Fibroblast of skin of back (primary cell): ENCODE measurements at regions not wholly inside any gene's neighbourhood (a gene's known extent, or its start where the extent isn't known, plus 50 kb on each side); places are given as distances from the start of the nearest gene placed in this dataset.
"Not testable (repeated sequence)": the region's sequence is repeated elsewhere in the genome, so short reads cannot be mapped to it uniquely, and the experiment has no call there.

Source experiments
- DNase-seq: peaks from one replicate; pipeline ENCODE4 v3.0.0-alpha.2; 2013

- DNase-seq = no peak
Observed at GRCh38 chrX:75673468-75673867, 111.6 kb downstream of the MAGEE2 start.

DNA sequence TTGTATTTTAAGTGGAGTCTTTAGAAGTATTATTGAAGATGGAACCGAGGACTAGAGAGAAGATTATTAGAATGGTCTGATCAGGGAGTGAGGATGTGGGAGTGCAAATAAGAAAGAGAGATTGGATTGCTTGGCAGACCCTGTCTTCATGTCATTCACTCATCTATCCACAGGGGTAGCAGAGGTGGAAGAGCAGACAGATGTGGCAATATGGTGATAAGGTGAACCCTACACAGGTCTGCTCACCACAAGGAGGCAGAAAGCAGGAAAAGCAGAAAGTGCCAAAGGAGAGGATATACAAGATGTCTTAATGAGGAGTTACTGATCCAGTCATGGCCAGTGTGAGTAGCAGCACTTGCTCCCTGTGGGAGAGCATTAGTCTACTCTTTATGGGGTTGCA lies 129.4 kb downstream of the MAGEE2 start:
- DNase-seq = no peak

- DNase-seq = no peak
Observed at GRCh38 chrX:75649829-75650228, 127.0 kb upstream of the ZDHHC15 start.

GRCh38 chrX:75648803-75649588 lies 126.2 kb upstream of the ZDHHC15 start:
- no peak for DNase-seq

GRCh38 chrX:75642811-75643361 lies 120.0 kb upstream of the ZDHHC15 start:
- DNase-seq = no peak

- DNase-seq = no peak
Observed at GRCh38 chrX:75638332-75638731, 115.5 kb upstream of the ZDHHC15 start.

DNA sequence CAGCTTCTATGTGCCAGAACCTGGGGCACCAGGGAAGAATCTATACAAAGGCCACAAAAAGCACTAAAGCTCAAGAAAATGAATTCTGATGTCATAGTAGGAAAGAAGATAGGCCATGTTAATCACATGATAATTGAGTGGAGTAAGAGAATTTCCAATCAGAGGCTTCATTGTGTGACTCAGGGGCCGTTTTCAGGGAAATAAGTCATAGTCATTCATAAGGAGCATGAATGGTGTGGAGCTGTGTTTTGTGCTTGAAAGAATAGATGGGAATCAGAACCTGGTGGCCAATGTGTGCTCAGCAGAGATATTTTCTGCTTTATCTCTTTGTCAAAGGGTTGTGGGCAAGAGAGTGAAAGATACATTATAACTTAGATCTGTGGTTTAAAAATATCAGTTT lies 102.4 kb upstream of the ZDHHC15 start:
- no peak for DNase-seq

DNA sequence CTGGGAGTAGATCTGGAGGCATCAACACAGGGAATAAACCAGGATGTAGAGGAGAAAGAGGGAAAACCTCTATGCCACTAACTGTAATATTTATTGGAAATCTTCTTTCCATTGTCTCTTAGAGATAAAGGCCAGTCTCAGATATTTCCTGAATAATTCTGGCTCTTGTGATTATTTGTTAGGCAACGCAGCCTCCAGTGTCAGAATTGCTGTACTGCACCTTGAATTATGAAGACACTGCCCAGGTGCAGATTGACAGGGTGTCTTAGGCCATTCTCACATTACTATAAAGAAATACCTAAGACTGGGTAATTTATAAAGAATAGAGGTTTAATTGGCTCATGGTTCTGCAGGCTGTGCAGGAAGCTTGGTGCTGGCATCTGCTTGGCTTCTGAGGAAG lies 100.7 kb upstream of the ZDHHC15 start:
- DNase-seq = no peak

GRCh38 chrX:75609406-75609805 lies 86.6 kb upstream of the ZDHHC15 start:
- DNase-seq = no peak

DNA sequence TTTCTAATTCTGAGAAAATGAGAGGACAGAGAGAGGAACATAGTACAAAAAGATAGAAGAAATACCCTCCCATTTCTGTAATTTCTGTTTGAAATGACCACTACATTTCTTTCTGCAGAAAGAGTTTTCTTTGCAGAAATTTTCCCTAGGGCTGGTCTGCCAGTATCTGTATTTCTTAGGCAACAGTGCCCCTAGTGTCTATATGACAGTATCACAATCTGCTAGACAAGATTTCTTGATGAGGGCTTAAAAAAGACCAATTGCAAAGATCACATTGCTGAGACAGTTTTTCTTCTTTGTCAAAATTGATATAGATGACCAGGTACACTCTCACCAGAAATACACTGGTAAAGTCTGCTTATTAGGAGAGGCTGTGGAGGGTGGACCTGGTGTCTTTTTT lies 81.0 kb upstream of the ZDHHC15 start:
- DNase-seq = peak; percentile 5

- not testable (repeated sequence) for DNase-seq
Observed at GRCh38 chrX:75602022-75602421, 79.2 kb upstream of the ZDHHC15 start.

GRCh38 chrX:75596178-75596577 lies 73.3 kb upstream of the ZDHHC15 start:
- DNase-seq = peak; percentile 0

DNA sequence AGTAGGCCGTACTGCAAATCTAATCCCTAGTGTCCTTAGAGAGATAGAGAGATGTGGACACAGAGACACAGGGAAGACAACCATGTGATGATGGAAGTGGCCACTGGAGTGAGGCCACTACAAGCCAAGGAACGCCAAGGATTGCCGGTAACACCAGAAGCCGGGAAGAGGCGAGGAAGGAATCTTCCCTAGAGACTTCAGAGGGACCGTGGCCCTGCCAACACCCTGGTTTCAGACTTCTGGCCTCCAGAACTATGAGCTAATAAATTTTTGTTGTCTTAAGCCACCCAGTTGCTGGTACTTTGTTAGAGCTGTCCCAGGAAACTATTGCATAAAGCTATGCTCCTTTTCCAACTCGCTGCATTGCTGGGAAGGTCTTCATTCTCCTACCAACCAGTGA lies 70.3 kb upstream of the ZDHHC15 start:
- DNase-seq = not testable (repeated sequence)

GRCh38 chrX:75582511-75582910 lies 59.7 kb upstream of the ZDHHC15 start:
- no peak for DNase-seq
